ENCODE measurements at regions not wholly inside any gene's neighbourhood (a gene's known extent, or its start where the extent isn't known, plus 50 kb on each side); places are given as distances from the start of the nearest gene placed in this dataset.

GRCh38 chr10:43904301-43904700 is 255.6 kb upstream of the ZNF32 start:
- no peak for TF ChIP-seq CTCF (IDR thresholded peaks at IDR 0.05; ENCODE audit: insufficient read depth, low read depth, low read length, missing control alignments)
- no peak overlapping the region for H3K4me3 ChIP-seq (ENCODE audit: low read length)
- no peak for DNase-seq (ENCODE audit: low read depth)

GRCh38 chr10:43903451-43903850 is 254.8 kb upstream of the ZNF32 start:
- DNase-seq (ENCODE audit: low read depth): no peak
- TF ChIP-seq CTCF (IDR thresholded peaks at IDR 0.05; ENCODE audit: insufficient read depth, low read depth, low read length, missing control alignments): no peak
- H3K4me3 ChIP-seq (ENCODE audit: low read length): no peak overlapping the region

GRCh38 chr10:43902842-43903241 is 254.2 kb upstream of the ZNF32 start:
- no peak for TF ChIP-seq CTCF (IDR thresholded peaks at IDR 0.05; ENCODE audit: insufficient read depth, low read depth, low read length, missing control alignments)
- no peak overlapping the region for H3K4me3 ChIP-seq (ENCODE audit: low read length)
- no peak for DNase-seq (ENCODE audit: low read depth)

GRCh38 chr10:43901744-43902504 is 253.2 kb upstream of the ZNF32 start:
- no peak for DNase-seq (ENCODE audit: low read depth)
- no peak for TF ChIP-seq CTCF (IDR thresholded peaks at IDR 0.05; ENCODE audit: insufficient read depth, low read depth, low read length, missing control alignments)
- no peak overlapping the region for H3K4me3 ChIP-seq (ENCODE audit: low read length)

GRCh38 chr10:43901302-43901701 is 252.6 kb upstream of the ZNF32 start:
- H3K4me3 ChIP-seq (ENCODE audit: low read length): no peak overlapping the region
- DNase-seq (ENCODE audit: low read depth): no peak
- TF ChIP-seq CTCF (IDR thresholded peaks at IDR 0.05; ENCODE audit: insufficient read depth, low read depth, low read length, missing control alignments): no peak

- no peak overlapping the region for H3K4me3 ChIP-seq (ENCODE audit: low read length)
- no peak for TF ChIP-seq CTCF (IDR thresholded peaks at IDR 0.05; ENCODE audit: insufficient read depth, low read depth, low read length, missing control alignments)
- no peak for DNase-seq (ENCODE audit: low read depth)
Measured at GRCh38 chr10:43900571-43900970, 251.9 kb upstream of the ZNF32 start.

All from epithelial cell of esophagus (primary cell).